C1 segment of cervical spinal cord (tissue), 14 donors: ENCODE measurements at regions not wholly inside any gene's neighbourhood (a gene's known extent, or its start where the extent isn't known, plus 50 kb on each side); places are given as distances from the start of the nearest gene placed in this dataset.
A peak's percentile ranks its signal among the peaks of the same experiment; 100 is the strongest.

Source experiments
- DNase-seq, 14 donors: peaks; one replicate each; lab custom pipeline; 2025; lab: John Stamatoyannopoulos, UW

DNA sequence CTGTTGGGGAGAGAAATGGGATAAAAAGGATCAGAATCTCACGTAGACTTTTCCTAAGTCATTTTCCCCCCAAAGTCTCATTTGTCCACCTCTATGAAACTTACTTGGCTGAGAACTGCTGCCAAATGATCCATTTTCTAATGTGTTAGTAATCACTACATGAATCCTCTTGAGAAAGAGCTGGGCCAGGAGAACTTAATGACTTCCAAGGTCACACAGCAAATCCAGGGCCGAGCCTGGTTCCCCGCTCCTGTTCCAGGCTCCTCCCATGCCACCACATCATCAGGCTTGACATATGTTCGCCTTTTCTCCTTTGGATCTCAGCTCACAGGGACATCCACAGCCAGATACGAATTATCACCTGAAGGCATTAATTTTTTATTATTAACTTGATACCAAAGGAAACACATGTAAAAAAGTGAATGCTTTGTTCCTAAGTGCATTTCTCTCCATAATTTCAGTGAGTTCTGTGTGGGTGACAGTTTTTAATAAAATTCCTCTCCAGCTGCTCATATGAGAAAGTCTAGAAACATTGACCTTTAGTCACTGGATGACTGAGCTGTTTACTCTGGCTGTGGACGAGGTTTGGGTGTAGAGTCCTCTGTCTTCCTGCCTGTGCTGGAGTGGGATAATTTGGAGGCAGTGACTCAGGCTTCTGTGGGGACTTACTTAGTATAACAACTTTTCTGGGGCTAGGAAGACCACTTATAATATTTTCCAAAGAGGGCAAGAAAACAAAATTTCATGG lies 276.3 kb downstream of the PAX1 start:
- DNase-seq = no peak

DNA sequence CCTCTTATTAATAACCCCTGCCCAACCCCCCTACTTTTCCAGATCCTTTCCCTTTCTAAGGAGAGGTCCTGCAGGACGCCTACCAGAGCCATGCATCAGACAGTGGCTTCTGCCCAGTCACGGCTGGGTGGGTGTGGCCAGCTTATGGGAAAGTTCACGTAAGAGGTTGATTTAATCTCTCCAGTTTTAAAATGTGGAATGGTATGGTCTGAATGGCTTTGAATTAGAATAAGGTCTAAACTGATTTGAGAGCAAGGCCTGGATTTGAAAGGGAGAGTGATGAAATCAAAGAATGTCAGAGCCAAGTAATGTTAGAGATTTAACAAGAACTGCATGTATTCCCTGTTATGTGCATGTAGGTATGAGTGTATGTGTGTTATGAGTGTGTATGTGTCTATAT lies 275.7 kb downstream of the PAX1 start:
- DNase-seq = no peak

- DNase-seq = no peak
Observed at GRCh38 chr20:21971436-21971835, 266.0 kb downstream of the PAX1 start.

- DNase-seq = no peak
Observed at GRCh38 chr20:21968486-21968885, 263.0 kb downstream of the PAX1 start.

- no peak for DNase-seq
Observed at GRCh38 chr20:21967481-21967880, 262.0 kb downstream of the PAX1 start.

DNA sequence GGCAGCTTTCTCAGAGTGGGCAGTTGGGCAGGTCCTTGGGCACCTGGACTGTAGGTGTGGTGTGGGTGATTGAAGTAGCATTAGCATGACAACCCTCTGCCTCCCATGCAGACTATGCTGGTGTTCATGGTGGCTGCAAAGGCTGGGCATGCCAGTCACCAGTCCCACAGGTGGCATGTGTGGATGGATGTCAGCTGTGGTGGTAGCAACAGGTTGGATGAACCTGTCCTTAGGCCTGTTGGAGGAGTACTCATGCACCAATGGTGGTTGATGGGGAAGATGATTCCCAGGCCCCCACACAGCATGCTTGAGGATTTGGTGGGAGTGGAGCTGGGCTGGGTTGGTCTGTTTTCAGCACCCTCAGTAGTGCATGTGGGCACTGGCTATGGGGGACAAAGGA lies 251.1 kb downstream of the PAX1 start:
- no peak for DNase-seq

GRCh38 chr20:21947406-21947805 lies 241.9 kb downstream of the PAX1 start:
- DNase-seq = no peak

DNA sequence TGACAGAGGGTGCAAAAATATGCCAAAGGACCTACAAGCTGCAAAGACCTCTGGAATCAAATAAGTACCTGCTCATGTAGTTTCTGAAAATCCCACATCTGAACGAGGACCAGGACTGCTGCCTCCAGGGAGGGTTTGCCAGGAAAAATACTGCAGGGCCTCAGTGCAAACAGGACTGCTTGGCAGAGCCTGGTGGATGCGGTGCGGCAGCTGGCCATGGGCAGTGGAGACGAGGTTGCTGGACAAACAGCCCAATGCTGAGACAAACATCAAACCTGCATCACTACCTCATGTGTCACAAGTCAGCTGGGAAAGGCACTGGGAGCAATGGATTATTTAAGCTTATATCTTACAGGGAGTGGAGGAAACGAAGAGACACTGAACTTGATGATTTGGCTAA lies 238.8 kb downstream of the PAX1 start:
- DNase-seq = no peak

DNA sequence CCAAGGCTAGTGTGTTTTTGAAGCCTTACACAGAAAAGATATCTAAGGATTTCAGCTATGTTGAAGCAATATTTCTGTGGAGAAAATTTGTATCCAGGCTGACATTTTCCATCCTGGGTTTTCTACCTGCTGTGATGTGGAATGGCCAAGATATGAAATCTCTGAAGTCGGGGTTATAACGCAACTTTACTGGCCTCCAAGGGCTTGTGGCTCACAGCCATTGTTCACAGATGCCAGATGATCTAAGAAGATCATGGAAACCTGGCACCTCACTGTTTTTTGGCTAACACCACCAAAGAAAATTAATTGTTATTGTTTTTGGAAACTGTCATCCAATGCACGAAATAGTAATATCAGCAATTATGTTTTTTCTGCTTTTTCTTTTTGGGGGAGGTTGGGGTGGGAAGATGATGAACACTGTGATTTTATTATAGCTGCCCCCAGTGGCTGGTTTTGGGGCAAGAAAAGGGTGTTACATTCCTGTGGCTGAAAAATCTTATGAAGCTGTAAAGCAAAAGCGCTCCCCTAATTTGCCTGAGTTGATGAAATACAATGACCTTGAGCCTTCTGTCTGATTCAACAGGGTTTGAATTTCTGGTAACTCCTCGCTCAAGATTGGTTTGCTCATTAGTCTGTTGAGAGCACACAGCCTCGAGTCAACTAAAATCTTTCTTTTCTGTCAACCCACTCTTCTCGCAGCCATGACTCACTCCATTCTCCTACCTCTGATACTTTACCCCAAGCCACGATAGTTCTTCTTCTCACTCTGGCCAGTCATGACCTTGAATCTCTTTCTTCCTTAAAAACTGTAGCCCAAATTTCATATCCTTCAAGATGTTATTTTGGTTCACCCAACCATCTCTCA lies 236.7 kb downstream of the PAX1 start:
- no peak for DNase-seq

GRCh38 chr20:21936720-21937380 lies 231.4 kb downstream of the PAX1 start:
- no peak for DNase-seq

- DNase-seq = no peak
Observed at GRCh38 chr20:21936261-21936660, 230.8 kb downstream of the PAX1 start.

DNA sequence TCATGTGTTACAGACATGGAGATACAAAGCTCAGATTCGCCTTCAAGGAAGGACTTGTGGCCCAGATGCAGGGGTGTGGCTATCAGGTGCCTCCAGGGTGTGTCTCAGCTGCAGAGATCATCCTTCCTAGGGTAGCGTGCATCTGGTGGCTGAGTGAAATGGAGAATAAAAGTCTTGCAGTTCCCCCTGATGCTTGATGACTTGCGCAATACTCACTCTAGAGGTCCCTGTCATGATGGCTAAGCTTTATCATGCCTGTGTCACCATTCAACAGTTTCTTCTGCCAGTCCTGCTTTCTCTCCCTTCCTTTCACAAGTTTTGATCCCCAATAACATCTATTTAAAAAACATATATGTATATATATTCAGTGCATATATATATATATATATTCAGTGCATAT lies 228.1 kb downstream of the PAX1 start:
- DNase-seq = no peak

- DNase-seq = no peak
Observed at GRCh38 chr20:21921251-21921650, 215.8 kb downstream of the PAX1 start.

DNA sequence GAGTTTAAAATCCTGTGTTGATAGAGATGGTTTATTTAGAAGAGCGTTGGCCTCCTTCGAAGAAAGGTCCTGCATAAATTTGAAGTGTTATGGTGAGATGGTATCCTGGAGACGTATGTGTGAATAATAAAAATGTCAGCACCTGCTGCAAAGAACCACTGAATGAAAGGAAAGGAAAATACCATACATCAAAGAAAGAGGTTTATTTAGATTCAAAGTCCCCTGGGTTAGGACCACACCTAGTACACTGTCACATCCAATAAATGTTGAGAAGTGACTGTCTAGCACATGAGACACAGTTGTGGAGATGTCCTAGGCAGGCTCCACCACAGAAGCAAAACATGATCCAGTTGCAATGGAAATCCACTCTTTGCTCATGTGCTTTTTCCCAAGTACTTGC lies 214.7 kb downstream of the PAX1 start:
- DNase-seq = no peak

GRCh38 chr20:21918398-21918797 lies 212.9 kb downstream of the PAX1 start:
- DNase-seq = no peak

DNA sequence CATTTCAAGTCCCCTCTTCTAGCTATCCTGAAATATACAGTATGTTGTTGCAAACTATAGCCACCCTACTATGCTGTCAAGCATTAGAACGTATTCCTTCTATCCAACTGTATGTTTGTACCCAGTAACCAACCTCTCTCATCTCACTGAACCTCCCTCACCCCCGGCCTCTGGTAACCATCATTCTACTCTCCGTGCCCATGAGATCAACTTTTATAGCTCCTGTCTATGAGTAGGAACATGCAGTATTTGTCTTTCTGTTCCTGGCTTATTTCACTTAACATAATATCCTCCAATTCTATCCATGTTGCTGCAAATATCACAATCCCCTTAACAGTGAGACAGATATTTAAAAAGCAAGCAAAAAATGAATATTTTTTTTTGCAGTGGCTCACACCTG lies 196.9 kb downstream of the PAX1 start:
- no peak for DNase-seq

GRCh38 chr20:21901470-21902275 lies 196.2 kb downstream of the PAX1 start:
- DNase-seq = peak in 8 of 14 donors; percentile 0 to 31 (median 10)

- no peak for DNase-seq
Observed at GRCh38 chr20:21900431-21900830, 195.0 kb downstream of the PAX1 start.

- DNase-seq = no peak
Observed at GRCh38 chr20:21874921-21875320, 169.5 kb downstream of the PAX1 start.

DNA sequence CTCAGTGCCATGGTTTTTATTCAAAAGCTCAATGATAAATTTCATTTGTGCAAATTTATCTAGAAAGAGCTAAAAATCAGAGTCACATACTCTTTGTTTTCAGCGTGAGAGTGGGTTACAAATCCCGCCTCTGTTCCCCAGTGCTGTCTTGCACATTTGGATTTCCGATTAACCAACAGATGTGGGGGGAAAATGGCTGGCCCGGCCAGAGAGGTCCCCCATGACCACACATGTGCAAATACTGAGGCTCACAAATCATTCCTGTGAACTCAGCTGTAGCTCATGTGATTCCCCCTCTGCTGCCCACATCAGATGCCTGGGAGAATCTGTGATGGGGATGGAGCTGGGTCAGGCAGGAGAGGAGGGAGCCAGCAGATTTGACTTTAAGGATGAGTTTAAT lies 168.7 kb downstream of the PAX1 start:
- no peak for DNase-seq

- DNase-seq = no peak
Observed at GRCh38 chr20:21873291-21873690, 167.8 kb downstream of the PAX1 start.

DNA sequence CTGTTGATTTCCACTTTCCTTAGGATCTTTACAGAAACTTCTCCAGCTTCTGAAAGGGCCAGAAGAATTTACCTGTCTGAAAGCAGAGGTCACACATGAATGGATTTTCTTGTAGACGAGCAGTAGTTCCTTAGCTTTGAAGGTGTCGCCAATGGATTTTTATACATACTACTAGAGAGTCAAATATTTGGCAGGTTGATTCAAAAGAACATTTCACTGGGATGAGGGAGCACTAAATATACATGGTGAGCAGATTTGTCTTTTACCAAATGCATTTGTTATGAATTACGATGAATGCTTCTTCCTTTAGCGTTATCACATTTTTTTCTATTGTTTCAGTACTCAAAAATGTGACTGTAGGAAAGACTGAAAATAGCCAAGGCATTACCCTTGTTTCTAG lies 162.3 kb downstream of the PAX1 start:
- no peak for DNase-seq
